GM12872 (cell line): ENCODE measurements at regions not wholly inside any gene's neighbourhood (a gene's known extent, or its start where the extent isn't known, plus 50 kb on each side); places are given as distances from the start of the nearest gene placed in this dataset.

Source experiments
- TF ChIP-seq, protein P1 (sequence below): IDR thresholded peaks from 3 replicates; pipeline ENCODE4 v1.5.1; 2011; ENCODE audit warnings: low read depth, mild to moderate bottlenecking, low read length, moderate library complexity; ENCODE audit not compliant: insufficient read depth

DNA sequence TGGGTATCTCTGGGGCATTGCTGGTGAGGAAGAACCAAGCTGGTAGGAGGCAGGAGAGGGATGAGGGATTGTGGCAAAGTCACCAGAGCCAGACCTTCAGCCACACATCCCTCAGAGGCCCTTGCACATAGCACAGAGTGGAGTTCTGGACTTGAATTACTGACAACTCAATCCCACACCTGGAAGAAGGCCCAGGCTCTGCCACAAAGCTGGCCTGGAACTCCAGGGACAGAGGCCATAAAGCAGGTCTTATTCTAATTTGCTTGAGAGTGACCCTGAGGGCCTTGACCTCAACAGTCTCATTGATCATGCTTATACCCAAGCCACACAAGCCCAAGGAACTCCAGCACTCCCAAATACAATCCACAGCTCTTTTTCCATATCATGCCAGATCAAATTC, 486.2 kb upstream of the ZMIZ1 start:
- TF ChIP-seq, protein P1, sequence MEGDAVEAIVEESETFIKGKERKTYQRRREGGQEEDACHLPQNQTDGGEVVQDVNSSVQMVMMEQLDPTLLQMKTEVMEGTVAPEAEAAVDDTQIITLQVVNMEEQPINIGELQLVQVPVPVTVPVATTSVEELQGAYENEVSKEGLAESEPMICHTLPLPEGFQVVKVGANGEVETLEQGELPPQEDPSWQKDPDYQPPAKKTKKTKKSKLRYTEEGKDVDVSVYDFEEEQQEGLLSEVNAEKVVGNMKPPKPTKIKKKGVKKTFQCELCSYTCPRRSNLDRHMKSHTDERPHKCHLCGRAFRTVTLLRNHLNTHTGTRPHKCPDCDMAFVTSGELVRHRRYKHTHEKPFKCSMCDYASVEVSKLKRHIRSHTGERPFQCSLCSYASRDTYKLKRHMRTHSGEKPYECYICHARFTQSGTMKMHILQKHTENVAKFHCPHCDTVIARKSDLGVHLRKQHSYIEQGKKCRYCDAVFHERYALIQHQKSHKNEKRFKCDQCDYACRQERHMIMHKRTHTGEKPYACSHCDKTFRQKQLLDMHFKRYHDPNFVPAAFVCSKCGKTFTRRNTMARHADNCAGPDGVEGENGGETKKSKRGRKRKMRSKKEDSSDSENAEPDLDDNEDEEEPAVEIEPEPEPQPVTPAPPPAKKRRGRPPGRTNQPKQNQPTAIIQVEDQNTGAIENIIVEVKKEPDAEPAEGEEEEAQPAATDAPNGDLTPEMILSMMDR = no peak

DNA sequence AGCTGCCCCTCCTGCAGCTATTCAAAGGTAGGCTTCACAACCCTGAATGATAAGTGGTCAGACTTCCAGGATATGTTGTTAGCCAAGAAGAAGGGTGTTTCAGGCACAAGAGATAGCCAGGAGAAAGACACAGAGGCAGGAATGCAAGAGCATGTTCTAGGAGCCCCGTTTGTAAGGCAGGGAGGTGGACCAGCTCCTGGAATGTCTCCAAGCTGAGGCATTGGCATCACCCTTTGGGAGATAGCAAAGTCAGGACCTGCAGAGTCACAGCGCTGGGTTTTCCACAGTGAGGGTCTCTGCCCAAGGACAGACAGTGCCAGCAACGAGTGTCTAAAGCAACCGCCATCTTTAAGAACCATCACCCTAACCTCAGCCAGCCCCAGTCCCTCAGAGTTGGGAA, 484.5 kb upstream of the ZMIZ1 start:
- TF ChIP-seq, protein P1 = no peak

DNA sequence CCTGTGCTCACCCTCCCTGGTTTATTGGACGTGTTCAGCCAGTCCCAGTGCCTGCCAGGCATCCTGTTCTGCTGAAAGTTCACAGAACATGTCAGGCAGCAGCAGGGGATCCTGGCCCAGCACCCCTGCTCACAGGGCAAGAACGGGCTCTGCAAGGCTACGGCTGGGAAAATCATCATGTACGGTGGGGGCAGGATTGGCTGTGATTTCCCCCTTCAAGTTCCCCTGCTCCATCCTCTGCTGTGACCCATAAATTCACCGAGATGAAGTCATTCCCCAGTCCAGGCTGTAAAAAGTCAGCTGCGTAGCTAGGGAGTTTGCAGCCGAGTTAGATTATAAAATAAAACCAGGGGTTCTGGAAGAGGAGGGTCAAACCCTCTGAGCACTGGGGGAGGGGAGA, 484.1 kb upstream of the ZMIZ1 start:
- TF ChIP-seq, protein P1 = no peak

DNA sequence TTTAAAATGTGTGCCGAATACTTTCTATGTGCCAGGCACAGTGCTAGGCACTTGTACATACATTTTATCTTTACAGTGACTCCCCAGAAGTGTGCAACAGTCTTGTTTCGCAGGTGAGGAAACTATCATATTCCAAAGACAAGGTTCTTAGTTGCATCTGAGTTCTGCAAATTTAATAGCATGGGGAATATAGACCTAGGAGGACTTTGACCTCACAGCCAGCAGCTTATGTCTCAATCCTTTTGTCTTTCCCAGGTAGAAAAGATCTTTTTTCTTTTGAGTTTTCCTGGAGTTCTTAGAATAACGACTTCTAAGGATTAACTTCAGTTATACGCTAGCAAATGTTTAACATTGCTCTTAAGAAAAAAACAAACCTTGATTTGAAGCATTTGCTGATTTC, 482.8 kb upstream of the ZMIZ1 start:
- TF ChIP-seq, protein P1 = no peak

DNA sequence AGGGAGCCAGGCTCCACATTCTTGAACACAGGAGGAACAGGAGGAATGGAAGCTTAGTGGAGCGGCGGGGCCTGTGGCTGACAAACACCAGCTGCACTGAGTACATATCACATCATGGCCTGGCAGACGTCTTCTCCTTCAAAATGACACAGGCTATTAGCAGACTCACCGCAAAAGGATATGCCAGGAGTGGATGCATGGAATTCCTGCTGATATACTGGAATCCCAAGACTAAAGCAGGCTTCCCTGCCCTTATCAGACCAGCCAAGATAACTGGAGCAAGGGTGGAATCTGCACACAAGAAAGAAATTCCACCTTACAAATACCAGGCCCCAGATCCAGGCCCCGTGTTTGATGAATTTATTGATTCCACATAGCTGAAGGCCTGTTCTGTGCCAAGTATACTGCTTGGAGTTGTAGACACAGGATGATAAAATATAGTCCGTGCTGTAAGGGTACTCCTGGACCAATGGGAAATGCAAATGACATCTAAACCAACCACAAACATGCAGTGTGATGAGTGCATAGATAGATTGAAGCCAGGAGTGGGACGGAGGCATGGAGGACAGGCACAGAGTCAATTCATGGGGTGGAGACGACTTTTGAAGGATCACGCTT, 480.5 kb upstream of the ZMIZ1 start:
- TF ChIP-seq, protein P1 = no peak

DNA sequence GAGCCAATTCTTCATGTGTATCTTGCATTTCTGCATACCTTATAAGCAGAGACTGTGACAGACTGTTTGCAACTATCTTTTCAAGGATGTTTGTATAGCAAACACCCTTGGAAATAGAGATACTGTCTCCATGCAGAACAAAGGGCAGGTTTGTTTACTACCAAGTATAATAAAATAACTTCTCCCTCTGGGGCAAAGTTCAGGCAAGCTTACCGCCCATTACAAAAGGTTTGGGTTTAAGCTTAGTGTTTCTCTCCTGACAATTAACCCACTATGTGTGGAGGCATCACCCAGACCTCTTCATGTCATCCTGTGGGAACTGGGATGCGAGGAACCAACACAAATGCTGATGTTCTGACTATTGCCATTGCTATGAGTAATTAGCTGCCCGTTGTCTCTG, 479.1 kb upstream of the ZMIZ1 start:
- TF ChIP-seq, protein P1 = no peak

DNA sequence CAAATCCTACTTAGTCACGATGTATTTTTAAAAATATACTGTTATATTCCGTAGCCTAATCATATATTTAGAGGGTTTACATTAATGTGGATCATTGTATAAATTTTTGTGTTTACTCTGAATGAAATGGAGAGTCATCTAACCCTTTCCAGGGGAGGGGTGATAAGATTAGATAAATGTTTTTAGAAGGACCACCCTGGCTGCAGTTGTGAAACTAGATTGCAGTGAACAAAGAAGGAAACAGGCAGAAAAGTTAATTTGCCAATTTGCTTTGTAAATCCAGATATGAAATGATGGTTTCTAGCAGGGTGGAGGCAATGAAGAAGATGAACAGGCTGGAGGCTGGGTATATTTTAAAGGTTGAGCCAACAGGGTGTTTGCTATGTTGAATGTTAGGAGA, 477.7 kb upstream of the ZMIZ1 start:
- TF ChIP-seq, protein P1 = no peak
